ENCODE measurements at regions not wholly inside any gene's neighbourhood (a gene's known extent, or its start where the extent isn't known, plus 50 kb on each side); places are given as distances from the start of the nearest gene placed in this dataset.

GRCh38 chr11:82507288-82507687 lies 226.4 kb downstream of the FAM181B start:
- TF ChIP-seq JUN (IDR thresholded peaks at IDR 0.05) (no peak), MAX (IDR thresholded peaks at IDR 0.05) (no peak), POLR2A (IDR thresholded peaks at IDR 0.05; ENCODE audit: low read length) (no peak), CTCF (IDR thresholded peaks at IDR 0.05) (no peak), FOXS1 (CRISPR knock-in tag; IDR thresholded peaks at IDR 0.05) (no peak), USF2 (IDR thresholded peaks at IDR 0.05) (no peak), RAD21 (conservative IDR thresholded peaks at IDR 0.05 in 1 of 2, IDR thresholded peaks at IDR 0.05 in 1 of 2) (no peak)
